ENCODE measurements at regions not wholly inside any gene's neighbourhood (a gene's known extent, or its start where the extent isn't known, plus 50 kb on each side); places are given as distances from the start of the nearest gene placed in this dataset.

GRCh38 chr15:77717333-77717990 is 84.8 kb upstream of the LINGO1 start:
- no peak for TF ChIP-seq CTCF (IDR thresholded peaks at IDR 0.05; ENCODE audit: insufficient read depth, low read depth, low read length)
- no peak overlapping the region for H3K4me3 ChIP-seq (ENCODE audit: low read depth, low read length)
- DNase-seq (ENCODE audit: low read depth) = no peak

GRCh38 chr15:77716632-77717332 is 84.1 kb upstream of the LINGO1 start:
- no peak overlapping the region for H3K4me3 ChIP-seq (ENCODE audit: low read depth, low read length)
- TF ChIP-seq CTCF (IDR thresholded peaks at IDR 0.05; ENCODE audit: insufficient read depth, low read depth, low read length) = no peak
- no peak for DNase-seq (ENCODE audit: low read depth)

GRCh38 chr15:77715860-77716259 is 83.1 kb upstream of the LINGO1 start:
- no peak for TF ChIP-seq CTCF (IDR thresholded peaks at IDR 0.05; ENCODE audit: insufficient read depth, low read depth, low read length)
- no peak overlapping the region for H3K4me3 ChIP-seq (ENCODE audit: low read depth, low read length)
- DNase-seq (ENCODE audit: low read depth) = no peak

- no peak overlapping the region for H3K4me3 ChIP-seq (ENCODE audit: low read depth, low read length)
- no peak for TF ChIP-seq CTCF (IDR thresholded peaks at IDR 0.05; ENCODE audit: insufficient read depth, low read depth, low read length)
- no peak for DNase-seq (ENCODE audit: low read depth)
Observed at GRCh38 chr15:77715051-77715450, 82.3 kb upstream of the LINGO1 start.

- H3K4me3 ChIP-seq (ENCODE audit: low read depth, low read length) = no peak overlapping the region
- TF ChIP-seq CTCF (IDR thresholded peaks at IDR 0.05; ENCODE audit: insufficient read depth, low read depth, low read length) = no peak
- DNase-seq (ENCODE audit: low read depth) = no peak
Observed at GRCh38 chr15:77714555-77714954, 81.8 kb upstream of the LINGO1 start.

- no peak for DNase-seq (ENCODE audit: low read depth)
- TF ChIP-seq CTCF (IDR thresholded peaks at IDR 0.05; ENCODE audit: insufficient read depth, low read depth, low read length) = no peak
- no peak overlapping the region for H3K4me3 ChIP-seq (ENCODE audit: low read depth, low read length)
Observed at GRCh38 chr15:77714023-77714422, 81.3 kb upstream of the LINGO1 start.

Data from fibroblast of villous mesenchyme (primary cell).